GM21390 (cell line): ENCODE measurements at regions not wholly inside any gene's neighbourhood (a gene's known extent, or its start where the extent isn't known, plus 50 kb on each side); places are given as distances from the start of the nearest gene placed in this dataset.
"Not testable (repeated sequence)": the region's sequence is repeated elsewhere in the genome, so short reads cannot be mapped to it uniquely, and the experiment has no call there.

Experiments
- ATAC-seq: cut with Tn5 transposase; IDR thresholded peaks from one replicate; pipeline ENCODE4 v1.9.1; 2021; ENCODE audit not compliant: unreplicated experiment

DNA sequence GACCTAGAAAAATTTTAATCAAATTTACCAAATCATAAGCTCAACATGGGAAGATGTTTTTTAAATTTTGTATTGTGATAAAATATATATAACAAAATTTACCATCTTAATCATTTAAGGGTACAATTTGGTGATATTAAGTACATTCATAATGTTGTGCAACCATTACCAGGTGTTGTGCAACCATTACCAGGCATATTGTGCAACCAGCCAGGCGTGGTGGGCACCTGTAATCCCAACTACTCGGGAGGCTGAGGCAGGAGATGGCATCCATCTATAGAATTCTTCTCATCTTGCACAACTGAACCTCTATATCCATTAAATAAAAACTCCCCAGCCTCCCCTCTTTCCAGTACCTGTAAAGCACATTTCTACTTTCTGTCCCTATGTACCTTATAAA is 124.5 kb upstream of the SLC13A1 start:
- ATAC-seq, result no peak

DNA sequence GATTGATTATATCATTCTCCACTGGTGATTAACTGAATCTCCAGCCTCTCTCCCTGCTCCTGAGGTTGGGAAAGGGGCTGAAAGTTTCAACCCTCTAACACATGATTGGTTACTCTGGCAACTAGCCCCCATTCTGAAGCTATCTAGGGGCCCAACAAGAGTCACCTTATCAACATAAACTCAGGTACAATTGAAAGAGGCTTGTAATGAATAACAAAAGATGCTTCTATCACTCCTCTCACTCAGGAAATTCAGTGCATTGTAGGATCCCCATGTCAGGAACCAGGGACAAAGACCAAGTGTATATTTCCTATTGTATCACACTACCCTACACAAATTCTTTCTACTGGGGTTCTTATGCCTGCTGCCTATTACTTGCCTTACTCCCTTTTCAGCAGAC is 123.9 kb upstream of the SLC13A1 start:
- ATAC-seq, result no peak

DNA sequence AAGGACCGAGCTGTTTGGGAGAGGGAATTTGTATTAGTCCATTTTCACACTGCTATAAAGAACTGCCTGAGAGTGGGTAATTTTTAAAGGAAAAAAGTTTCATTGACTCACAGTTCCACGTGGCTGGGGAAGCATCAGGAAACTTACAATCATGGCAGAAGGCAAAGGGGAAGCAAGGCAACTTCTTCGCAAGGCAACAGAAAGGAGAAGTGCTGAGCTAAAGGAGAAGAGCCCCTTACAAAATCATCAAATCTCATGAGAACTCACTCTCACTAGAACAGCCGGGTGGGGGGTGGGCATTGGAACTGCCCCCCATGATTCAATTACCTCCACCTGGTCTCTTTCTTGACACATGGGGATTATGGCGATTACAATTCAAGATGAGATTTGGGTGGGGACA is 121.8 kb upstream of the SLC13A1 start:
- ATAC-seq, result not testable (repeated sequence)

DNA sequence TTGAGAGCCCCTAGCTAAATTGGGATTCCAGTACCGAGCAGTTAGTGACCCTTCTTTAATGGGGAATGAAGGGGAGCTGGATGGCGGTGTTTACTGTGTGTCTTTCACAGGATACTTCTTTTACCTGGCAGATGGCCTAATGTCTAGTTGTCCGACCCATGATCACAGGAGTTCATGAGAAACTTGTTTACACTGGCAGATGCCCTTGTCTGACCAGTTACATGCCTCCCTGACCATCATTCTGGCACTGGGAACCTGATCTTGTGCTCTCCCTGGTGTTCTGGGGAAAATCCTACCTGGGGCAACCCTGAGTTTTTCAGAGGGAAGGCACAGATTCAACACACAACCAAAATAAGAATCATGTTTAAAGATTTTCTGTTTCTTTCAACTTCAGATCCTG is 120.1 kb upstream of the SLC13A1 start:
- ATAC-seq, result no peak

DNA sequence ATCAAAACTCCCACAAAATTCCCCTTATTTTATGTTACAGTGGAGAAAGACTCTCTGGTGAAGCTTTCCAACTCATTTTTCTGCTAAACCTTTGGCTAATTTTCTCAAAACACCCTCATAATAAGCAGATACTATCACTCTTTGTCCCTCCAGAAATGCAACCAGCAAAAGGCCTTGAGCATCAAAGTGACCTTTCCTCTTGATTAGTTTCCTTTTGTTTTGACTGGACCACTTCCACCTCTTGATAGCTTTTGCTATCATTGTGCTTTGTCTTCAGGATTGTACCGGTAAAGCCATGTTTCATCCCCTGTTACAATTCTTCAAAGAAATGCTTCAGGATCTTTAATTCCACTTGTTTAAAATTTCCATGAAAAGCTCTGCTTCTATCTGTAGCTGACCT is 115.1 kb upstream of the SLC13A1 start:
- no peak for ATAC-seq

DNA sequence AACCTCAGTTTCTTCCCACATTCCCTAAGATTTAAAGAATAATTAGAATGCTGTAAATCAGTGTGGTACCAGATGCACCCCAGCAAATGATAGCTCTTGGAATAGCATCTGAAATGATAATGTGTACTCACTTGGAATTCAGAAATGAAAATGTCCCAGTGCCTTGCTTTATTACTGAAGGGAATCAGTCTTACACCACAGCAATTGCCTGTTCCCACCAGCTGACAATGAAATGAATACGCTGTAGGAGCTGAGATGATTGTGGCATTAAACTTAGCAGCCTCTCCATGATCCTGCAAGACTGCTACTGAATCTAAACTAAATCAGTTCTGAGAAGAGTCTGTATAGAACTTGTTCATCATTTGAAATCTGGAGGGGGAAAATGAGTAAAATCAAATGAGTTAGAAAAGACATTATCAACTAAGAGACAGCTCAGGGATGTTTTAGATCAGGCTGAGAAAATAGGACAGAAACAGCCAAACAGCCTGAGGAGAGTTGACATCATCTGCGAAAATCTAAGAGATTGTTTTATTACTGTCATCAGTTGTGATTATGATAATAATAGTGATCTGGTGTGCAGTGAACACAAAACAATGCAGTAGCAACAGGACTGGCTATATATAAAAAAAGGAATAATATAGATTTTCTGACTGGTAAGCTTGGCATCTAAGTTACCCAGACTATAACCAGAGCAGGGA is 108.6 kb upstream of the SLC13A1 start:
- no peak for ATAC-seq

DNA sequence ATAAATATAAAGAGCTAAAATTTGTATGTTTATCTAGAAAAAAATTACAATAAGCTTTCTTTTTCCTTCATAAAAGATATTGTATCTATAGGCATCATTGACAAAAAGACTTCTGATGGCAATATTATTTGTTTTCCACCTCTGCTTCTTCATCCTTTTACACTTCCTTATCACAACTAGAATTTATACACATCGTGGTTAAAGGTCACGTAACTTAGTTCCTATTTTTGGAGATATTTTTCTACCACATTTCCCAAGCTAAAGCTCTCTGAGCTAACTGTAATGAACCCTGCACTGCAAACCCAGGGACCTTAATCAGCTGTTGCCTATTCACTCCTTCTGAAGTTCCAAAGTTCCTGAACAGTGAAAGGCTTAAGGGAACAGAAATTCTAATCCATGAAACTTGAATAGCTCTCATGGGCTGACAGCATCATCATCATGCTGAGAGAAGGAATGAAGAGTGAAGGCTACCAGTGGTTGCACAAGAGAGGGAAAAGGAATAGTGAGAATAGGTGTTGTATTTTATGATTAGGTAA is 106.1 kb upstream of the SLC13A1 start:
- ATAC-seq, result no peak

DNA sequence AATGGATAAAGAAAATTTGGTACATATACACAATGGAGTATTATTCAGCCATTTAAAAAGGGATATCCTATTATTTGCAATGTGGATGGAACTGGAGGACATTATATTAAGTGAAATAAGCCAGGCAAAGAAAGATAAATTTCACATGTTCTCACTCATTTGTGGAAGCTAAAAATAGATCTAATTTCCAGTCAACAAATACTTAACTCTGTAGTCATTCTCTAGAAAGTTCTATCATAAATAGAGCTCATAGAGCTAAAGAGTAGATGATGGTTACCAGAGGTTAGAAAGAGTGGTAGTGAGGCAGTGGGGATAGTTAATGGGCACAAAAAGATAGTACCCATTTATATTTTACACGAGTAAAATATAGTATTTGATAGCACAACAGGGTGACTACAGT is 104.2 kb upstream of the SLC13A1 start:
- no peak for ATAC-seq

DNA sequence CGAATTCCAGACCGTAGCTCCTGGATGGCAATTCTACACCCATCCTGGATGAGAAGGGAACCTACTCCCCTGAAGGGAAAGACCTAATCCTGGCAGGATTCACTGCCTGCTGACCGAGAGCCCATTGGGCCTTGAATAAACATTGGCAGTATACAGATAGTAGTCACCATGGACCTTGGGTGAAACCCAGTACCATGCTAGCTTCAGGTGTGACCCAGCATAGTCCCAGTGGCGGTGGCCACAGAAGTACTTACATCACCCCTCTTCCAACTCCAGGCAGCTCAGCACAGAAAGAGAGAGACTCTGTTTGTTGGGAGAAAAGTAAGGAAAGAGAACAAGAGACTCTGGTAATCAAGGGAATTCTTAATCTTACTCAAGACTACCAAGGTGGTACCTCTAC is 97.2 kb upstream of the SLC13A1 start:
- ATAC-seq, result no peak

DNA sequence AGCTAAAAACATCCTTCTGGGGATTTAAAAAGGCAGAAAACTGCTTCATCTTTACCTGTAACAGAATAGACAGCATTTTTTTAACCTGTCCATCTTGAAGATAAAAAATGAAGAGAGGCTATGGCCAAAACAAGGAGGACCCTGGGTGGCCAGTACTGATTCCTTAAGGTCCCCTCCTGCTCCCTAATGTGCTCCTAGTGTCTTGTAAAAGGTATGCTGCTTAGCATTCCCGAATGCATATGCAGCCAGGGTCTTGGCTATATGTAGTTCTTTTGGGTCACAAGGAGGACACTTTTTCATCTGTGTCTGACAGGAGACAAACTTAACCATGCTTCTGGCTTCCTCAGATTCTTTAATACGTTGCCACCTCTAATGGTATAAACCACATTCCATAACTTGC is 93.9 kb upstream of the SLC13A1 start:
- ATAC-seq, result no peak

DNA sequence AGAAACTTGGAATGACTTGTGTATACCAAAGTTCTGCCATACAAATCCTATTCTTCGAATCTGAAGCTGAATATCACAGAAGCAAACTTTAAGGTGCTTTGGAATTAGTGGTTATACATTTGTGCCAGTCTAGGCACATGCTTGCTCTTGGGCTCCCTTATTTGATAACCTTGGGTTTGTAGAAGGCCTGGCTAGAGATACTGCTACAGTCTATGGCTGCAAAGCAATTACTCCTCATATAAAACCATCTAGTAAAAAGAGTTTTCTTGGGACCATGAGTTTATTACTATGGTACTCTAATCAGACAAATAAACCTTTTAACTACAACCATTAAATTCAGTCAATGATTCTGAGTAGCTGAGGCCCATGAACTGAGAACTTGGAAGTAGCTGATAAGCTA is 92.5 kb upstream of the SLC13A1 start:
- no peak for ATAC-seq

DNA sequence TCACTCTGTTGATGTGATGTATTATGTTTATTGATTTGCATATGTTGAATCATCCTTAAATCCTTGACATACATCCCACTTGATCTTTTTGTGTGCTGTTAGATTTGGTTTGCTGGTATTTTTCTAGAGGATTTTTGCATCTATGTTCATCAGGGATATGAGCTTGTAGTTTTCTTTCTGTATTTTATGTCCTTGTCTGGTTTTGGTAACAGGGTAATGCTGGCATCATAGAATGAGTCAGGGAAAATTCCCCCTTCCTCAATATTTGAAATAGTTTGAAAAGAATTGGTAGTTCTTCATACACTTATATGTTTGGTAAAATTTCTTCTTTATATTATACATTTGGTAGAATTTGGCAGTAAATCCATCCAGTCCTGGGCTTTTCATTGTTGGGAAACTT is 89.4 kb upstream of the SLC13A1 start:
- ATAC-seq, result no peak

DNA sequence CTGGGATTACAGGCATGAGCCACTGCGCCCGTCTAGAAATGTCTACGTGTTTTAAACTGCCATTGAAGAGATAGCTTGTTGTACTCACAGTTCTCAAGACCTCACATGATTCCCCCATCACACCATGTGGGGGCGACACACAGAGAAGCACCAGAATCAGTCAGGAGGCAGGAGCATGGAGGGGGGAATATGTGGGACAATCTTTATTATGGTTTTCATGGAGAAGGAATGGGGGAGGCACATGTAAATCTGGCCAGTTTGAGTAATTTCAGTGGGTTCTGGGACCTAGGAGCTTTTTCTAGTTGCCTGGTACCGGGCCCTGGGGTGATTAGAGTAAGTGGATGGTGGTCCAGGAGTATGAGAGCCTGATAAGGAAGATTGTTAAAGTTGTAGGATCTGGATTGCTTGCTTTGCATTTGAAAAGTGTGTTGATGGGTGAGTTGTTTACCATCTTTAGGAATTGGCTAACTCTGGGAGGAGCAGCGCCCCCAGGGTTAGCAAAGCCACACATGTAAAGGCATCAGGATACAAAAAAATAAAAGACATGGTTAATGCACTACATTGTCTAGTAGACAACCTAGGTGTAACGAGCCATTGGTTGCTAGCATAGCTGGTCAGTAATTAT is 85.4 kb upstream of the SLC13A1 start:
- ATAC-seq, result no peak

DNA sequence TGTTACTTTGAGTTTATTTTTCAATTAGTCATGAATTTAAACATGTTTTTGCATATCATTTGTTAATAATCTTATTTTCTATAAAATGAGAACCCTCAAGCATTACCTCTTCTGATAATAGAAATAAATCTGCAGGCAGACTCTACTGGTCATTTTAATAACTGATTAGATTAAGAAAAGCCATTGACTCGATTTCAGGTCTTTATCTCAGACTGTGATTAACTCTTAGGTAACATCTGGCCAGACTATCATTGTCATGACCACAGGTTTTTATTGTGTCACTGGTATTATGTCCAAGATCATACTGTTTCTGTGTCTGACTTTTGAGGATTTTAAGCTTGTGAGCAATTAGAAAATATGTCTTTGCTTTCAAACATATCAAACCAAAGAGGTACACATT is 83.6 kb upstream of the SLC13A1 start:
- ATAC-seq, result no peak

DNA sequence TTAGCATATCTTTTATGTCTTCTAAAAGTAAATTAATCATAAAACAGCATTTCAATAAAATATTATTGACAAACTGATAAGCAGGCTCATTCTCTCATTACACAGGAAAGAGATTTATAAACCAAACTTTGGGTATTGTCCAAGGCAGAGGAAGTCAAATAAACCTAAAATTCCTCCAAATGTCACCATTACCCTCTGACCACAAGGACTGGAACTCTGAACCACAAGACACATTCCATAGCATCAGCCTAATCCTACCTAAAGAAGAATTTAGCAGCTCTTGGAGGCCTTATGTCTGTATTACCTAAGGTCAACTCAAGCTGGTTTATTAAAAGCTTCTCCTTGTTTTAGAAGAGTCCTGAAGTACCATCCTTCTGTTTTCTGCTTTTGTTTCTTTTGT is 82.4 kb upstream of the SLC13A1 start:
- ATAC-seq, result no peak

DNA sequence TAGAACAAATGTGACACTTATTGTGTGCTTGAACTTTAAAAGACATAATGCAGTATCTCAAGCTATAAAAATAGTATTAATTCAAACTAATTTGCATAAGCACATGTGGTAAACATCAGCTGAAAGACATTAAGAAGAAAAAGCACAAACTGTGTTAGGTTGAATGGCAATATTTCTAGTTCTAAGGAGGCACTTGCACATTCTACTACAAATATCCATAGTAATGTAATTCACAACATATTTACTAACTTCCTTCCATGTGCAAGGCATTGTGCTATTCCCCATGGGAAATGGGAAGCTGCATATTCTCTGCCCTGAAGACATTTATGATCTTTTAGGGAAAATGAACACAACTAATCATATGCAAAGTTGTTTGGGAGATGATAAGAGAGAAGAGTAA is 80.2 kb upstream of the SLC13A1 start:
- ATAC-seq, result no peak

DNA sequence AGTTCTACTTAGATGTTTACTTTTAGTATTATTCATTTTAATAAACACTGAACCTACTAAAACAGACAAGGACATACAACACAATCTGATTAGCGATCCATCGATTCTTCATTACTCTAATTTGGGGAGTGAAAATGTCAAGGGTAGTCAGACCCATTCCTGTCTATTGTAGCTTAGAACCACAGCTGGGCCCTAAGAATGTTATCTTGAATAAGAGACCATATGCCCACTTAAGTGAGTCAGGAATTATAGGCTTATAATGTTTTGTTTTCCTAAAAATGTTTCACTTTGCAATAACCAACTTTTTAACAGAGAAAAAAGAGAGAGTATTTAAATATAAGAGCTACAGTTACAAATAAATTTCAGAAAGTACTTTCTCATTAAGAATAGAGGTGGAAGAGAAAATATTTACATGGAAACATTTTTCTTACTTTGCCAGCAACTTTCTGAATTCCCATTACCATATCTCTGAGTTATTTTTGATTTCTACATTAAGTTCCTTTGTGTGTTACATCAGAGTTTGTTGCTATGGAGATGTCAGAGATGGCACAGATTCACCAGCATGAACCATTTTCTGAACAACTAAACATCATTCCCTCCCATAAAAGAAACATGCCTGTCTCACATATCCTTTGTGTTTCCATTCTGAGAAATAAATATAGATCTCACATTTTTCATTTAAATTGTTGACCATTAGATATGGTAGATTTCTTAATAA is 75.4 kb upstream of the SLC13A1 start:
- no peak for ATAC-seq

DNA sequence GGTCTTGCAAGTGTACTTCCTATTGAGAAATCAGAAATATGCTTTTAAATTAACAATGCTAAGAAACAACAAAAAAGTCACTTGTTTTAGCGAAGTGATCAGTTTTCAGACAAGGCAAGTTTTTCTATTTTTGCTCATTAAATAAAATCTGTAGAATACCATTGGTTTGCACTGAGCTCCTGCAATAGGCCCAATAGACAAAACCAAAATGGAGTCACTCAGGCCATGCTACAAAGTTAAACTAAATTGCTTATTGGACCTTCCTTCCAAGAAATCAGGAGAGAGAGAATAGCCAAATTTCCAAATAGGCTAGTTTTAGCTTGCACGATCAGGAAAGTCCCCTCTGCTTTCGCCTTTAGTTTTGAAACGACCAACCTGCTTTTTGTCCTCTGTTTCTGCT is 73.4 kb upstream of the SLC13A1 start:
- ATAC-seq, result no peak

DNA sequence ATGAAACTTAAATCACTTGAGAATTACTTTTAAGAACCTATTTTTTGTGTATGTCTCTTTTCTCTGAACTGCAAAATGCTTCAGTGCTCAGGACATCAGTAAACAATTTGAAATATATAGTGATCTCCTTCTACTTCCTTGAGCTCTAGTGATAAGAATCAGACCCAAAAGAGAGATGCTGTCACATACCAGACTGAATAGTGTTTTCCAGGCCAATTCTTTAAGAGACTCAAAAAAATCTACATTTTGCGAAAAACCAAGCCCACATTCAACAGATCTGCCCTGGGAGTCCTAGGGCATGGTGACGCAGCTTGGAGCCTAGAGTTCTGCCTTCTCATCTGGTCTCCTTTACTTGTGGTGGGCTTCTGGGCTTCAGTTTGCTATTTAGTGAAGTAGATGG is 72.1 kb upstream of the SLC13A1 start:
- ATAC-seq, result no peak

DNA sequence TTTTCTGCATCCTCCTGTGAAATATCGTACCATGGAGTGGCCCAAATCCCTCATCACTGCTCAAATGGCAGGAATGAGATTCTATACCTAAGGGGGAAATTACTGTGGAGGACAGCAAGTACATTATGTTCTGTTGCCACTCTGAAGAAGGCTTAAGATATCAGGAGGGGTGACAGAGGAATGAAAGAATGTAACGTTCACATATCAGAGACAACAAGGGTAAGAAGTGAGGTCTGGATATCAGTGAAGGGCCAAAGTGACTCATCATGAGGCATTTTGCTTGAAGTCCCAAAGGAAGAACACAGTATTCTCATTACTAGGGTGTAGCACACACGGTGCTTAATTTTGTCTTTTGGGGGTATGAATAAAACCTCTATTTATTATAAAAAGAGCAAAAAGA is 71.5 kb upstream of the SLC13A1 start:
- no peak for ATAC-seq

DNA sequence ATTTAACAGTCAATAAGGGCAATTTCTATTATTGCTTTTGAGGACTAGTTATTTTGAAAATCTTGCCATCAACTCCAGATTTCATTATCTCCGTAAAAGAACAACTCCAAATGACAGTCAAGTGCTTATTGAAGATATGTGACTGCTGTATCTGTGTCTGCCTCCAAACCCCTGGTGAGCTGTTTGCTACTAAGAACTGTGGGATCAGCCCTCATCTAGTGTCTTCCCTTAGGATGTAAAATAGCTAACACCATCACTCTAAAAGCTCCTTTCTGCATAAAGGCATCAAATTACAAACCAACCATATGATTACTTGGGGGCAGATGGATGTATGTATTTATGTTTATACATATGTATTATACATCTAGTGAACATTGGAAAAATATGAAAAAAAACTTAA is 70.8 kb upstream of the SLC13A1 start:
- ATAC-seq, result no peak

DNA sequence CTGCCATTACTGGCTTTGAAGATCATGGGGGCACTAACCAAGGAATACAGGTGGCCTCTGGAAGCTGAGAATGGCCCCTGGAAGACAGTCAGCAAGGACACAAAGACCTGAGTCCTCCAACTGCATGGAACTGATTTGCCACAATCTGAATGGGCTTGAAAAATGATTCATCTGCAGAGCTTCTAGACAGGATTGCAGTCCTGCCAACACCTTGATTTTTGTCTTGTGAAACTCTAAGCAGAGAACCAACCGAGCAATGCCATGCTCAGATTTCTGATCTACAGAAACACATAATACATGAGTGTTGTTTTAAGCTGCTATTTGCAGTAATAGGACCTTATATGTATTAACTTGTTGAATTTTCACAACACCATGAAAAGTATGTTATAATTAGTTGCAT is 66.1 kb upstream of the SLC13A1 start:
- ATAC-seq, result no peak
